Naive thymus-derived CD4-positive, alpha-beta T cell (primary cell): ENCODE measurements at regions not wholly inside any gene's neighbourhood (a gene's known extent, or its start where the extent isn't known, plus 50 kb on each side); places are given as distances from the start of the nearest gene placed in this dataset.

Experiments
- ATAC-seq: fragments of 150-1000 bp; cut with Tn5 transposase; 2 replicates; pipeline ENCODE4 v1.10.0; 2021; ENCODE audit warnings: mild to moderate bottlenecking, moderate library complexity
- CTCF ChIA-PET: fragments of 350-600 bp; sonication (Branson Sonifier 250); formaldehyde crosslinking; loops from one replicate; lab custom pipeline; 2021; ENCODE audit warnings: antibody characterized with exemption; lab: Charles Lee
- POLR2A ChIA-PET: fragments of 350-600 bp; sonication (Branson Sonifier 250); formaldehyde crosslinking; loops from one replicate; lab custom pipeline; 2021; ENCODE audit warnings: antibody characterized with exemption, inconsistent platforms; lab: Charles Lee
- DNase-seq, 9 donors: peaks; one replicate each; pipeline versions ENCODE4 v3.0.0 to v3.0.0-alpha.2; 2020 to 2022; ENCODE audit warnings: mixed read lengths in 1 of 9
- H3K27ac ChIP-seq: one replicate; pipeline ENCODE4 v1.7.0; 2013; ENCODE audit warnings: mild to moderate bottlenecking, low read depth, low read length, moderate library complexity
- H3K27me3 ChIP-seq, 2 donors: one replicate each; pipeline ENCODE4 v1.7.0; 2013; ENCODE audit warnings: low read length in 2 of 2, mild to moderate bottlenecking in 2 of 2, moderate library complexity in 2 of 2; ENCODE audit not compliant: control insufficient read depth in 2 of 2, insufficient read depth in 2 of 2
- H3K36me3 ChIP-seq, 3 experiments: 1 replicate in 2 of 3; 2 replicates in 1 of 3; pipeline ENCODE4 v1.7.0; 2013; ENCODE audit warnings: low read length in 3 of 3, mild to moderate bottlenecking in 3 of 3, moderate library complexity in 1 of 3; ENCODE audit not compliant: insufficient read depth in 3 of 3, control insufficient read depth in 2 of 3
- H3K4me1 ChIP-seq, 2 donors: one replicate each; pipeline ENCODE4 v1.7.0; 2013; ENCODE audit warnings: low read length in 2 of 2, mild to moderate bottlenecking in 2 of 2, moderate library complexity in 1 of 2; ENCODE audit not compliant: control insufficient read depth in 2 of 2, insufficient read depth in 2 of 2
- H3K4me3 ChIP-seq: 2 replicates; pipeline ENCODE4 v1.7.0; 2013; ENCODE audit warnings: mild to moderate bottlenecking, low read length
- H3K9me3 ChIP-seq, 3 experiments: 1 replicate in 2 of 3; 2 replicates in 1 of 3; pipeline ENCODE4 v1.7.0; 2013; ENCODE audit warnings: low read length in 3 of 3; ENCODE audit not compliant: control insufficient read depth in 2 of 3
- H3K27ac Mint-ChIP-seq, 9 donors: one replicate each; pipeline ENCODE4 v1.8.0; 2020 to 2022; ENCODE audit warnings: mixed read lengths in 9 of 9, mild to moderate bottlenecking in 8 of 9, moderate library complexity in 5 of 9, inconsistent platforms in 2 of 9
- H3K27me3 Mint-ChIP-seq, 5 donors: one replicate each; pipeline ENCODE4 v1.8.0; 2021 to 2022; ENCODE audit warnings: mixed read lengths in 5 of 5, mild to moderate bottlenecking in 1 of 5
- H3K36me3 Mint-ChIP-seq, 5 donors: one replicate each; pipeline ENCODE4 v1.8.0; 2020 to 2022; ENCODE audit warnings: mixed read lengths in 5 of 5, mild to moderate bottlenecking in 3 of 5, inconsistent platforms in 1 of 5
- H3K4me1 Mint-ChIP-seq, 7 donors: one replicate each; pipeline ENCODE4 v1.8.0; 2020 to 2022; ENCODE audit warnings: mixed read lengths in 7 of 7, mild to moderate bottlenecking in 3 of 7, inconsistent platforms in 1 of 7
- H3K4me3 Mint-ChIP-seq, 10 donors: one replicate each; pipeline ENCODE4 v1.8.0; 2020 to 2022; ENCODE audit warnings: mild to moderate bottlenecking in 10 of 10, mixed read lengths in 10 of 10, moderate library complexity in 6 of 10, inconsistent platforms in 2 of 10
- H3K9me3 Mint-ChIP-seq, 11 donors: one replicate each; pipeline ENCODE4 v1.8.0; 2020 to 2022; ENCODE audit warnings: mixed read lengths in 11 of 11, mild to moderate bottlenecking in 4 of 11, inconsistent platforms in 1 of 11, moderate library complexity in 1 of 11
- intact Hi-C, 2 donors: fragments of 100-400 bp; cut with micrococcal nuclease; formaldehyde crosslinking; loops; one replicate each; pipeline ENCODE4 v1.15.1; 2023

- H3K4me1 Mint-ChIP-seq: peaks cover 0 to 1% (median 0%) of the 10 kb centered on the region in 7 donors
- no peaks in the 10 kb centered on the region for H3K4me1 ChIP-seq
- H3K27me3 ChIP-seq: no peaks in the 10 kb centered on the region
- intact Hi-C loops: no loop called here
- H3K4me3 ChIP-seq: no peak overlapping the region
- H3K9me3 ChIP-seq: no peaks in the 10 kb centered on the region
- H3K27ac Mint-ChIP-seq: no peak overlapping the region
- ChIA-PET CTCF (no interaction called here), POLR2A (no interaction called here)
- no peaks in the 10 kb centered on the region for H3K36me3 ChIP-seq
- peaks cover 0 to 24% (median 3%) of the 10 kb centered on the region in 11 donors for H3K9me3 Mint-ChIP-seq
- H3K36me3 Mint-ChIP-seq: no peaks in the 10 kb centered on the region
- no peak overlapping the region for H3K27ac ChIP-seq
- ATAC-seq (no peak), DNase-seq (no peak)
- no peak overlapping the region for H3K4me3 Mint-ChIP-seq
- peaks cover 0 to 6% (median 0%) of the 10 kb centered on the region in 5 donors for H3K27me3 Mint-ChIP-seq
These were observed 397.6 kb downstream of the BCAT1 start for GRCh38 chr12:24551163-24551786.

GRCh38 chr12:24550609-24551008 is 398.3 kb downstream of the BCAT1 start:
- peaks cover 0 to 6% (median 0%) of the 10 kb centered on the region in 5 donors for H3K27me3 Mint-ChIP-seq
- no peak overlapping the region for H3K27ac ChIP-seq
- H3K36me3 Mint-ChIP-seq: no peaks in the 10 kb centered on the region
- no peak overlapping the region for H3K27ac Mint-ChIP-seq
- H3K4me1 ChIP-seq: no peaks in the 10 kb centered on the region
- H3K4me3 ChIP-seq: no peak overlapping the region
- intact Hi-C loops: no loop called here
- peaks cover 0 to 26% (median 4%) of the 10 kb centered on the region in 11 donors for H3K9me3 Mint-ChIP-seq
- no peaks in the 10 kb centered on the region for H3K36me3 ChIP-seq
- ChIA-PET POLR2A (no interaction called here), CTCF (no interaction called here)
- H3K27me3 ChIP-seq: no peaks in the 10 kb centered on the region
- no peak for DNase-seq
- no peak for ATAC-seq
- H3K9me3 ChIP-seq: no peaks in the 10 kb centered on the region
- peaks cover 0 to 1% (median 0%) of the 10 kb centered on the region in 7 donors for H3K4me1 Mint-ChIP-seq
- H3K4me3 Mint-ChIP-seq: no peak overlapping the region

GRCh38 chr12:24546661-24547060 is 402.2 kb downstream of the BCAT1 start:
- no peaks in the 10 kb centered on the region for H3K27me3 Mint-ChIP-seq
- peaks cover 0 to 20% (median 2%) of the 10 kb centered on the region in 11 donors for H3K9me3 Mint-ChIP-seq
- Histone ChIP-seq H3K4me1 (no peaks in the 10 kb centered on the region), H3K27me3 (no peaks in the 10 kb centered on the region), H3K36me3 (no peaks in the 10 kb centered on the region), H3K4me3 (no peak overlapping the region), H3K9me3 (no peaks in the 10 kb centered on the region), H3K27ac (no peak overlapping the region)
- intact Hi-C loops: no loop called here
- DNase-seq (no peak), ATAC-seq (no peak)
- H3K36me3 Mint-ChIP-seq: no peaks in the 10 kb centered on the region
- peaks cover 0 to 1% (median 0%) of the 10 kb centered on the region in 7 donors for H3K4me1 Mint-ChIP-seq
- ChIA-PET POLR2A (no interaction called here), CTCF (no interaction called here)
- no peak overlapping the region for H3K4me3 Mint-ChIP-seq
- no peak overlapping the region for H3K27ac Mint-ChIP-seq

- H3K9me3 ChIP-seq: no peaks in the 10 kb centered on the region
- no peaks in the 10 kb centered on the region for H3K27me3 ChIP-seq
- H3K4me3 ChIP-seq: no peak overlapping the region
- Mint-ChIP-seq H3K27me3 (no peaks in the 10 kb centered on the region), H3K36me3 (no peaks in the 10 kb centered on the region), H3K4me3 (no peak overlapping the region), H3K4me1 (peaks cover 0 to 1% (median 0%) of the 10 kb centered on the region in 7 donors), H3K27ac (no peak overlapping the region), H3K9me3 (peaks cover 0 to 20% (median 2%) of the 10 kb centered on the region in 11 donors)
- intact Hi-C loops: no loop called here
- no peak for ATAC-seq
- POLR2A ChIA-PET: no interaction called here
- DNase-seq: no peak
- no peaks in the 10 kb centered on the region for H3K4me1 ChIP-seq
- CTCF ChIA-PET: no interaction called here
- H3K36me3 ChIP-seq: no peaks in the 10 kb centered on the region
- H3K27ac ChIP-seq: no peak overlapping the region
These were observed 402.8 kb downstream of the BCAT1 start for GRCh38 chr12:24546084-24546483.

- no peaks in the 10 kb centered on the region for H3K4me1 Mint-ChIP-seq
- no peak overlapping the region for H3K4me3 Mint-ChIP-seq
- Histone ChIP-seq H3K4me1 (no peaks in the 10 kb centered on the region), H3K36me3 (no peaks in the 10 kb centered on the region), H3K27ac (no peak overlapping the region), H3K4me3 (no peak overlapping the region), H3K27me3 (no peaks in the 10 kb centered on the region), H3K9me3 (no peaks in the 10 kb centered on the region)
- DNase-seq (no peak), ATAC-seq (no peak)
- no peaks in the 10 kb centered on the region for H3K27me3 Mint-ChIP-seq
- H3K36me3 Mint-ChIP-seq: no peaks in the 10 kb centered on the region
- ChIA-PET POLR2A (no interaction called here), CTCF (no interaction called here)
- no peak overlapping the region for H3K27ac Mint-ChIP-seq
- peaks cover 0 to 17% (median 2%) of the 10 kb centered on the region in 11 donors for H3K9me3 Mint-ChIP-seq
- intact Hi-C loops: no loop called here
These were observed 404.5 kb downstream of the BCAT1 start for GRCh38 chr12:24544368-24544767.

- no peak overlapping the region for H3K4me3 Mint-ChIP-seq
- POLR2A ChIA-PET: no interaction called here
- CTCF ChIA-PET: no interaction called here
- Histone ChIP-seq H3K27me3 (no peaks in the 10 kb centered on the region), H3K27ac (no peak overlapping the region), H3K4me3 (no peak overlapping the region), H3K36me3 (no peaks in the 10 kb centered on the region), H3K4me1 (no peaks in the 10 kb centered on the region), H3K9me3 (no peaks in the 10 kb centered on the region)
- no peak for ATAC-seq
- no peak for DNase-seq
- intact Hi-C loops: no loop called here
- H3K4me1 Mint-ChIP-seq: no peaks in the 10 kb centered on the region
- no peaks in the 10 kb centered on the region for H3K36me3 Mint-ChIP-seq
- no peak overlapping the region for H3K27ac Mint-ChIP-seq
- peaks cover 0 to 4% (median 0%) of the 10 kb centered on the region in 5 donors for H3K27me3 Mint-ChIP-seq
- H3K9me3 Mint-ChIP-seq: peaks cover 0 to 11% (median 0%) of the 10 kb centered on the region in 11 donors
These were observed 407.6 kb downstream of the BCAT1 start for GRCh38 chr12:24541193-24541871.

- Mint-ChIP-seq H3K4me1 (no peaks in the 10 kb centered on the region), H3K4me3 (no peak overlapping the region), H3K27me3 (peaks cover 0 to 4% (median 0%) of the 10 kb centered on the region in 5 donors), H3K27ac (no peak overlapping the region), H3K36me3 (no peaks in the 10 kb centered on the region), H3K9me3 (peaks cover 0 to 9% (median 0%) of the 10 kb centered on the region in 11 donors)
- Histone ChIP-seq H3K4me3 (no peak overlapping the region), H3K4me1 (no peaks in the 10 kb centered on the region), H3K36me3 (no peaks in the 10 kb centered on the region), H3K27me3 (no peaks in the 10 kb centered on the region), H3K27ac (no peak overlapping the region), H3K9me3 (no peaks in the 10 kb centered on the region)
- POLR2A ChIA-PET: no interaction called here
- CTCF ChIA-PET: no interaction called here
- DNase-seq (no peak), ATAC-seq (no peak)
- intact Hi-C loops: no loop called here
These were observed 409.3 kb downstream of the BCAT1 start for GRCh38 chr12:24539646-24540045.
